Anterior cingulate cortex (tissue), 58 donors: ENCODE measurements at regions not wholly inside any gene's neighbourhood (a gene's known extent, or its start where the extent isn't known, plus 50 kb on each side); places are given as distances from the start of the nearest gene placed in this dataset.
"Not testable (repeated sequence)": the region's sequence is repeated elsewhere in the genome, so short reads cannot be mapped to it uniquely, and the experiment has no call there.

ENCODE experiments used
- DNase-seq, 58 donors: peaks; one replicate each; lab custom pipeline; 2025; lab: John Stamatoyannopoulos, UW

DNA sequence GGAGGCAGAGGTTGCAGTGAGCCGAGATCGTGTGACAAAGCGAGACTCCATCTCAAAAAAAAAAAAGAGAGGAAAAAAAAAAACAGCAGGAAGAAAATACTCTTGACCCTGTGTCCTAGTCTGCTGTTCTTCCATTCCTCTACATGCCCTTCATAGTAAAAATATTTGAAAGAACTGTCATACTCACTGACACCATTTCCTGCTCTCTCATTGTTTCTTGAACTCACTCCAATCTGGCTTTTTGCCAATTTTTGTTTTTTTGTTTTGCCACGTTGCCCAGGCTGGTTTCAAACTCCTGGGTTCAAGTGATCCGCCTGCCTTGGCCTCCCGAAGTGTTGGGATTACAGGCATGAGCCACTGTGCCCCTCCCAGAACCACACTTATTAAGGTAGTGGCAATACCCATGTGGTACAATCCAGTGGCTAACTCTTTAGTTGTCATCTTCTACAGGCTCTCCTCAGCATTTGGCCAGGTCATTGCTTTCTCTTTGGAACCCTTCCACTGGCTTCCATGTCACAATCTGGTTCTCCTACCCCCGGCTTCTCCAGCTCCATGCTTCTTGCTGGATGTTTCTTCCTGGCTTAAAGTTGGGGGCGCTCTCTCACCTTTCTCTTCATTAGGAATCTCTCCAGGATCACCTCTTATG lies 238.2 kb upstream of the C2CD4B start:
- DNase-seq = no peak

GRCh38 chr15:62404194-62404985 lies 239.3 kb upstream of the C2CD4B start:
- DNase-seq = no peak

DNA sequence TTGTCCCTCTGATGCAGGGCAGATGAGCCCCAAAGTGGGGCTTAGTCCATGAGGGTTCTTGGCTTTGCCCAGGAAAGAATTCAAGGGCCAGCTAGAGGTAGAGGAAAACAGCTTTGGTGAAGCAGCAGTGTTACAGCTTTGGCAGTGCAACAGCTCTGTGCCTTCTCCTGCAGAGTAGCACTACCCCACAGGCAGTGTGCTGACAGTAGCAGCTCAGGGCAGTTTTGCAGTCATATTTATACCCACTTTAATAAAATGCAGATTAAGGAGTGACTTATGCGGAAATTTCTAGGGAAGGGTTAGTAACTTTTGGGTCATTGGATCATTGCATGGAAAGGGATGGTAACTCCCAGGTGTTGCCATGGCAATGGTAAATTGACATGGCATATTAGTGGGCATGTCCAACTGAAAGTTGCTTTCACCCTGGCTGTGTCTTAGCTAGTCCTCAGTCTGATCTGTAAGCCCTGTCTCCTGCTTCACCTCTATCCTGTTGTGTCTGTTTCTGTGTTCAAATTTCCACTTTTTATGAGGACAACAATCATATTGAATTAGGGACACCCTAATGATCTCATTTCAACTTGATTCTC lies 241.3 kb upstream of the C2CD4B start:
- DNase-seq = no peak

- DNase-seq = no peak
These were observed 242.1 kb upstream of the C2CD4B start for GRCh38 chr15:62407216-62407615.

- DNase-seq = no peak
These were observed 242.9 kb upstream of the C2CD4B start for GRCh38 chr15:62407962-62408361.

DNA sequence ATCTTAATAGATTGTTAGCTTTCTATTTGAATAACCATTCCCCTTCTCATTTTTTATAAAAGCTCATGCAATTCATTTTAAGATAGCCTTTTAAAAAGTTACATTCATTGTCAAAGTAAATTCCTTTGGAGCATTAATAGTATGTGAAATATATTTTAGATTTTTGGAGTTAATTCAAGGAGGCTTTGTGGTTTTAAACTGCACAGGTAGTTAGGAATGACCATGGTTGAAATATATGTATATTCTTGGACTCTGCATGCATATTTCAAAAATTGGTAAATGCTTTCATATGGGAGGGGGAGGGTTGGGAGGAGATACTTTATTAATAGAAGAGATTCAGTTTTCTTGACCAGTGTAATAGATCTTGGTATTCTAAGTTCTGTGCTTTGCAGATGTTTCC lies 244.4 kb upstream of the C2CD4B start:
- no peak for DNase-seq

DNA sequence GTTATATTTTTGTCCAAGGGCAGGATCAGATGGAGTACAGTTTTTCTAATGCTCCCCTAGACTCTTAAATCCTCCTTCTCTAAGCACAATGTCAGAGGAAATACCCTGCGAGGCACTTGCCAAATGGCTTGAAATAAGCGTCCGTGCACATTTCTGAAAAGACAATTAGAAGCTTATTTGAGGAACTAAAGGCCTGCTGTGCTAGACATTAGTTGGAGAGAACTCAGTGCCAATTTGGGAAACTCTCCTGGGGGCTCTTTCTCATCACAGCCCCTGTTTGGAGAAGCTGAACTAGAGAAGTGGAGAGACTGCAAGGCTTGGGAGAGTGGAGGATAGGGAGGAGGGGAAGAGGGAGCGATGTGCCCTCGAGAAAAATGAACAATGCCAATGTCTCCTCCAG lies 247.6 kb upstream of the C2CD4B start:
- peak in 1 of 58 donors; percentile 5 for DNase-seq

- no peak for DNase-seq
These were observed 248.1 kb upstream of the C2CD4B start for GRCh38 chr15:62413153-62413552.

DNA sequence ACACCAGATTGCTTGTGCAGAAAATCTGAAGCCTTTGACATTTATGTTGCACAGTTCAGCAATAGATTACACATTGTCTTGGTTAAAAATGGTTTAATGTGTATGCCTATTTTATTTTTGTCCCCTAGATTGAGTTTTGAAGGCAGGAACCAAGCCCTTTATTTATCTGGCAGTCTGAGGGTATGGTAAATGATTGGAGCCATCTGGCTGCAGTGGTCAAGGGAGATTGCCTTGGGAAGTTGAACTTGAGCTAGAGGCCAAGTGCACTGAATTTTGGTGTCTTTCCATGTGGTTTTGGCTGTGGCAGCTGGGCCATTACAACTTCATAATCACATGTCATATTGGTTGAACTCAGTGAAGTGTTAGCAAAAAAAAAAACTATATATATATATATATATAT lies 248.7 kb upstream of the C2CD4B start:
- no peak for DNase-seq

DNA sequence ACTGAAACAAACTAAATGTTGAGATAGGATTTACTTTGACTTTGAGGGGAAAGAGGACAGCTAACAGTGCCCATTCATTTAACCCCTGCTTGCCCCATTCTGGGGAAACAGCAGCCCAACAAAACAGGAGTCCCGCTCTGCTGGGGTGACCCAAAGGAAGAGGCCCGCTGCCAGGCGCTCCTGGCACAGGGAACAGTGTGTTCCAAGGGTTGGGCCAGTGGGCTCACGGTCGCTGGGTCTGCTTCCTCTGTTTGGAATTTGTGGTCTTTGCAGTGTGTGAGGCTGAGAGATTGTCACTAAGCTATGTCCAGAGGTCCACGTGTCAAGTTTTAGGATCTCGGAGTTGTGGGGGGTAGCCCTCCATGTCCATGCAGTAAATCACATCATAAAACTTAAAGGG lies 250.4 kb upstream of the C2CD4B start:
- peak in 3 of 58 donors; percentile 6 to 10 (median 6) for DNase-seq

DNA sequence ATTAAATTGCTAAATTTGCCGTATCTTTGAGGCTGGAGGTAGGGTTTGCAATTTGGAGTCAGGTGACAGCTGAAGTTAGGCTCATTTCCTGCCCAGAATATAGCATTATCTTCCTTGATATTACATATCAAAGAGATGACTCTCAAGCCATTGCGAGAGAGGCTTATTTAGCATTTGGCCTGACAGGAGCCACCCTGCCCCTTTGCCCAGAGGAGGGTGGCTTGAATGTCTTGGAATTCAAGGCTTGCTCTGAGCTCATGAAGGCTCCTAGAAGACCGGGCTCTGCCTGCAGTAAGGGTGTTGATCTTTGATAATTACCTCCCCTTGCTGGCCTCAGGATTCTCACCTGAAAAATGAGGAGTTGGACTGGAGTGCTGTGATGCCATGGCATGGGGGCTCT lies 251.4 kb upstream of the C2CD4B start:
- DNase-seq = no peak

DNA sequence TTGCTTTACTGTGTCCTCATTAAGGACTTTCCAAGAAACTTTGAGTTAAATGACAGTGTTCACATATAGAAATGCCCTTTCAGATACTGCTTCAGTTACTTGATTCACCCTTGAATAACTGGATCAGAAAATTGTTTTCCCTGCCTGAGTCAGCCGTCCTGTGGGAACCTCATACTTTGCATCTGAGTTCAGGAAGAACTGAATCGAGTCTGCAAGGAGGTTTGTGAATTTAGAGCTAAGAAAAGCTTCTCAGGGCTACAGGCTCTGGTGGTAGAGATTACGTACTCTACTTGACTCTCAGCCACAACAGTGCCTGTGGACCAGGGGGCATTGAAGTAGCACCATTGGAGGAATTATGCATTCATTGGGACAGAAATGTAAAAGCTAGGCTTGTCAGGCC lies 252.4 kb upstream of the C2CD4B start:
- DNase-seq = no peak

- not testable (repeated sequence) for DNase-seq
These were observed 253.4 kb upstream of the C2CD4B start for GRCh38 chr15:62418496-62418895.

- no peak for DNase-seq
These were observed 254.1 kb upstream of the C2CD4B start for GRCh38 chr15:62419192-62419591.

DNA sequence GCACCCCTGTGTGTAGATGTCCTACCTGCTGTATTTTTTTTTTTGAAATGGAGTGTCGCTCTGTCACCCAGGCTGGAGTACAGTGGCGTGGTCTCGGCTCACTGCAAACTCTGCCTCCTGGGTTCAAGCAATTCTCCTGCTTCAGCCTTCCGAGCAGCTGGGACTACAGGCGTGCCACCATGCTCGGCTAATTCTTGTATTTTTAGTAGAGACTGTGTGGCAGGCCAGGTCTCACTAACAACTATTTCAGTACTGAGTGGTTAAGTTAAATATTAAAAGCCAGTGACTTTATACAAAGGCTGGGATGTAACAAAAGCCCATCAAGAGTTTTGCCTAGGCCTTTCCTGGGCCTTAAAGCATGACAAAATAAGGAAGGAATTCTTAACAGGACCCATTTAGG lies 255.3 kb upstream of the C2CD4B start:
- DNase-seq = not testable (repeated sequence)

DNA sequence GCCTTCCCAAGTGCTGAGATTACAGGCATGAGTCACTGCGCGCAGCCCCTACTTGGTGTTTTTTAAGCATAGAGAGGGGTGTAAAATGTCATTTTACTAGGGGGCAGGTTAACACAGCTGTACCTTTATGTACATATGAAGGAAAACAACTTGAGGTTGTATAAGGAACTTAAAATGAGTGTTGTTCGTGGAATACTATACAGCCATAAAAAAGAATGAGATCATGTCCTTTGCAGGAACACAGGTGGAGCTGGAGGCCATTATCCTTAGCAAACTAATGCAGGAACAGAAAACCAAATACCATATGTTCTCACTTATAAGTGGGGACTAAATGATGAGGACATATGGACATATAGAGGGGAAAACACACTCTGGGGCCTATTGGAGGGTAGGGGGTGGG lies 256.2 kb upstream of the C2CD4B start:
- no peak for DNase-seq

DNA sequence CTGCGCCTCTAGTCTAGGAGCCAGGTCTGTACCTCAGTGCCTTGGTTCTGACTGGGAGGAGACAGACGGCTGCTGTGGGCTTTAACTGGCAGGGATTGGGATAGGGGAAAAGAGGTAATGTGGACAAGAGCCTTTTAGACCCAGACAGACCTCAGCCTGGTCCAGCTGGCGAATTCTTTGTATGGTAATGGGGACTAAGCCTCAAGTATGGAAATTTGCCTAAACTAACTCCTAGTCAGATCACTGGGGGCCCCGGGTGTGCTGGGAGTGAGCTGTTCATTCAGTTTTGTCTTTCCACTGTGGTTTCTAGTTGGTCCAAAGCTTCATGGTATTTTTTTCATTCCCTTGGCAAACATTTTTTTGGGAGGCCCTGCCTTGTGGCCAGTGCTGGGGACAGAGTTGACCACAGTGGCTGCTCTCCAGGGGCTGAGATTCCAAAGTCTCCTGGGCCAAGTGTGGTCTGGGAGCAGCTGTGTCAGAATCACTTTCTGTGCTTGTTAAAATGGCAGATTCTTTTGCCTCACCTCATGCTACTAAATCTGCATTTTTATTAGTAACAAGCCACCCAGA lies 261.4 kb upstream of the C2CD4B start:
- no peak for DNase-seq

DNA sequence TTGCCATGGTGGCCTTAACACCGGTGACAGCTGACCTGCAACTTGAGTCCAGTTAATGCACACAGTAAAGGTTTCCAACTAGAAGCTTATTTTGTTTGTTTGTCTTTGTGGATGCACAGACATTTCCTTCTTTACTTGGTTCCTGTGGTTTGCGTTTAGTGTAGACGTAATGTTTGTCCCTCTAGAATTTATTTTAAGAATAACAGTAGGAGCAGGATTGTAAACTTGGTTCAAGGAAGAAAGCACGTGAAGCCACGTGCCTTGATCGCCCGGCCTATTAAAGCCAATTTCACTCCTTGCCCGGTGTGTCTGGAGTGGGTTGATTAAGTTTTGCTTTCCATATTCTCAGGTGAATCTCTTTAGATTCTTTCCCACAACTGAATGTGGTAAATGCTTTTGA lies 263.2 kb upstream of the C2CD4B start:
- DNase-seq = no peak

GRCh38 chr15:62428851-62429598 lies 263.9 kb upstream of the C2CD4B start:
- DNase-seq = no peak

DNA sequence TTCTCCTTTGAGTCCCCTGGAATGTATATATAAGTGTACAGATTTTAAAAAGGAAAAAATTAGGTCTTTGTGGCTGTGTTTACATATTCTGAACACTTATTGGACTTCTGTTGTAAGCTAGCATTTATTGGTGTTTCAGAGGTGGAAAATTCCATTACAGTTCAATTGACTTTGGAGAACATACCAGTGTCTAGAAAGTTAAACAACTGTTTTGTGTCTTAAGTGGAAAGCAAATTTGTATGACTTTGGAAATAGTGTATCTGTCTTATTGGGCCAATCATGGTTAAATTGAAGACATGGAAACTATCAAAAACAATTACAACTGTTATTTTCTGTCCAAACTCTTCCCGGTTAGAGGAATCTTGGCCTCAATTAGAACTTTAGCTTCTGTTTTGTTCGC lies 265.0 kb upstream of the C2CD4B start:
- no peak for DNase-seq

- DNase-seq = no peak
These were observed 265.5 kb upstream of the C2CD4B start for GRCh38 chr15:62430552-62430951.
